ENCODE measurements at regions not wholly inside any gene's neighbourhood (a gene's known extent, or its start where the extent isn't known, plus 50 kb on each side); places are given as distances from the start of the nearest gene placed in this dataset.

- no peak for TF ChIP-seq POLR2A (IDR thresholded peaks at IDR 0.05)
- TF ChIP-seq, protein P1, sequence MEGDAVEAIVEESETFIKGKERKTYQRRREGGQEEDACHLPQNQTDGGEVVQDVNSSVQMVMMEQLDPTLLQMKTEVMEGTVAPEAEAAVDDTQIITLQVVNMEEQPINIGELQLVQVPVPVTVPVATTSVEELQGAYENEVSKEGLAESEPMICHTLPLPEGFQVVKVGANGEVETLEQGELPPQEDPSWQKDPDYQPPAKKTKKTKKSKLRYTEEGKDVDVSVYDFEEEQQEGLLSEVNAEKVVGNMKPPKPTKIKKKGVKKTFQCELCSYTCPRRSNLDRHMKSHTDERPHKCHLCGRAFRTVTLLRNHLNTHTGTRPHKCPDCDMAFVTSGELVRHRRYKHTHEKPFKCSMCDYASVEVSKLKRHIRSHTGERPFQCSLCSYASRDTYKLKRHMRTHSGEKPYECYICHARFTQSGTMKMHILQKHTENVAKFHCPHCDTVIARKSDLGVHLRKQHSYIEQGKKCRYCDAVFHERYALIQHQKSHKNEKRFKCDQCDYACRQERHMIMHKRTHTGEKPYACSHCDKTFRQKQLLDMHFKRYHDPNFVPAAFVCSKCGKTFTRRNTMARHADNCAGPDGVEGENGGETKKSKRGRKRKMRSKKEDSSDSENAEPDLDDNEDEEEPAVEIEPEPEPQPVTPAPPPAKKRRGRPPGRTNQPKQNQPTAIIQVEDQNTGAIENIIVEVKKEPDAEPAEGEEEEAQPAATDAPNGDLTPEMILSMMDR (IDR thresholded peaks at IDR 0.05): no peak
These were observed 314.5 kb upstream of the SEMA3C start for GRCh38 chr7:81233208-81233940.

All from sigmoid colon (tissue), 3 donors.